Right lobe of liver (tissue), 6 donors: ENCODE measurements at regions not wholly inside any gene's neighbourhood (a gene's known extent, or its start where the extent isn't known, plus 50 kb on each side); places are given as distances from the start of the nearest gene placed in this dataset.

Source experiments
- ATAC-seq, 4 donors: fragments of 200-7000 bp; cut with Tn5 transposase; one replicate each; pipeline ENCODE4 v1.9.1; 2020; ENCODE audit warnings: mild to moderate bottlenecking in 4 of 4, moderate library complexity in 4 of 4
- DNase-seq, 3 donors: peaks; one replicate each; pipeline ENCODE4 v3.0.0-alpha.2; 2020
- H3K27ac ChIP-seq, 3 donors: fragments of 200-600 bp; one replicate each; pipeline ENCODE4 v1.8.0; 2022
- H3K27me3 ChIP-seq, 2 donors: fragments of 200-600 bp; one replicate each; pipeline ENCODE4 v1.8.0; 2022
- H3K36me3 ChIP-seq, 4 donors: fragments of 200-600 bp; sonication (generic) in 1 of 4; one replicate each; pipeline versions ENCODE4 v1.5.1 to v1.8.0; 2017 to 2022; ENCODE audit warnings: control low read depth in 1 of 4
- H3K4me1 ChIP-seq, 4 donors: fragments of 200-600 bp; sonication (generic) in 1 of 4; one replicate each; pipeline versions ENCODE4 v1.5.1 to v1.8.0; 2017 to 2022; ENCODE audit warnings: control low read depth in 1 of 4
- H3K4me3 ChIP-seq, 3 donors: fragments of 200-600 bp; one replicate each; pipeline ENCODE4 v1.8.0; 2022
- H3K9me3 ChIP-seq, 4 donors: fragments of 200-600 bp; sonication (generic) in 1 of 4; one replicate each; pipeline versions ENCODE4 v1.5.1 to v1.8.0; 2017 to 2022; ENCODE audit warnings: control low read depth in 1 of 4
- CTCF ChIP-seq, 4 donors: fragments of 200-600 bp in 3 of 4; fragments of 450-650 bp in 1 of 4; IDR thresholded peaks; one replicate each; pipeline versions ENCODE4 v1.5.1 to v1.8.0; 2016 to 2022; ENCODE audit warnings: antibody characterized with exemption in 4 of 4, mild to moderate bottlenecking in 2 of 4
- POLR2A ChIP-seq: fragments of 450-650 bp; IDR thresholded peaks from one replicate; pipeline ENCODE4 v1.6.1; 2017; ENCODE audit warnings: antibody characterized with exemption, mild to moderate bottlenecking
- WGBS: methylation state at CpG from one replicate; pipeline ENCODE4 v1.1.6; 2018; ENCODE audit warnings: low coverage, low lambda C conversion rate; ENCODE audit not compliant: insufficient coverage; ENCODE audit errors: missing lambda C conversion rate; 5-methylcytosine and 5-hydroxymethylcytosine counted together
- intact Hi-C, 2 donors: fragments of 100-400 bp; cut with DNase I; formaldehyde crosslinking; loops; one replicate each; pipeline versions ENCODE4 v1.11.2 to v1.14.1; 2022
- donor health status: DM: no; HTN: yes; CAD: no.
- donor health status: DM: no; HTN: no; CAD: no.
- donor health status: DM: no; HTN: no; CAD: no.
- donor health status: DM: no; HTN: yes; CAD: no.
- donor health status: DM: no; HTN: yes; CAD: no.

- no peaks in the 10 kb centered on the region for H3K27me3 ChIP-seq
- ATAC-seq (no peak), DNase-seq (no peak)
- no peaks in the 10 kb centered on the region for H3K36me3 ChIP-seq
- H3K4me3 ChIP-seq = no peak overlapping the region
- WGBS = 50% methylated on average over 1 of the region's 1 CpG
- peaks cover 0 to 9% (median 2%) of the 10 kb centered on the region in 4 donors for H3K4me1 ChIP-seq
- TF ChIP-seq POLR2A (no peak), CTCF (IDR thresholded peaks at IDR 0.05) (no peak)
- H3K27ac ChIP-seq = no peak overlapping the region
- intact Hi-C loops = no loop called here
- H3K9me3 ChIP-seq = no peaks in the 10 kb centered on the region
Measured at GRCh38 chr2:145765874-145766273, 1246.0 kb upstream of the ZEB2 start.

- Histone ChIP-seq H3K27ac (no peak overlapping the region), H3K27me3 (no peaks in the 10 kb centered on the region), H3K36me3 (no peaks in the 10 kb centered on the region), H3K4me1 (peaks cover 0 to 18% (median 7%) of the 10 kb centered on the region in 4 donors), H3K9me3 (no peaks in the 10 kb centered on the region), H3K4me3 (no peak overlapping the region)
- intact Hi-C loops = no loop called here
- 57% methylated on average over 6 of the region's 6 CpGs for WGBS
- no peak for TF ChIP-seq CTCF (IDR thresholded peaks at IDR 0.05)
- TF ChIP-seq POLR2A = no peak
- DNase-seq = no peak
- ATAC-seq = no peak
Measured at GRCh38 chr2:145764631-145765030, 1244.7 kb upstream of the ZEB2 start.

GRCh38 chr2:145760781-145761649 is 1241.1 kb upstream of the ZEB2 start:
- DNase-seq (no peak), ATAC-seq (peak; percentile 84 to 91 (median 86))
- Histone ChIP-seq H3K4me3 (no peak overlapping the region), H3K36me3 (no peaks in the 10 kb centered on the region), H3K27me3 (no peaks in the 10 kb centered on the region), H3K27ac (peak overlapping the region; percentile 44 to 88 (median 64)), H3K4me1 (peaks cover 0 to 18% (median 7%) of the 10 kb centered on the region in 4 donors), H3K9me3 (no peaks in the 10 kb centered on the region)
- TF ChIP-seq CTCF (IDR thresholded peaks at IDR 0.05) = no peak
- no peak for TF ChIP-seq POLR2A
- intact Hi-C loops = no loop called here
- 25% methylated on average over 4 of the region's 4 CpGs for WGBS

GRCh38 chr2:145759228-145759915 is 1239.5 kb upstream of the ZEB2 start:
- DNase-seq = no peak
- Histone ChIP-seq H3K4me1 (peaks cover 0 to 18% (median 9%) of the 10 kb centered on the region in 4 donors), H3K4me3 (no peak overlapping the region), H3K36me3 (no peaks in the 10 kb centered on the region), H3K9me3 (no peaks in the 10 kb centered on the region), H3K27ac (no peak overlapping the region), H3K27me3 (no peaks in the 10 kb centered on the region)
- no peak for ATAC-seq
- intact Hi-C loops = no loop called here
- TF ChIP-seq CTCF (IDR thresholded peaks at IDR 0.05) (no peak), POLR2A (no peak)
- WGBS = 68% methylated on average over 3 of the region's 3 CpGs
